Loucy (cell line): ENCODE measurements at regions not wholly inside any gene's neighbourhood (a gene's known extent, or its start where the extent isn't known, plus 50 kb on each side); places are given as distances from the start of the nearest gene placed in this dataset.

Source experiments
- CTCF ChIP-seq: fragments of 200-600 bp; sonication (generic); conservative IDR thresholded peaks from 2 replicates; pipeline ENCODE4 v1.5.1; 2014; ENCODE audit warnings: mild to moderate bottlenecking, antibody characterized with exemption, low read length
- EZH2phosphoT487 ChIP-seq: fragments of 200-600 bp; IDR thresholded peaks from 2 replicates; pipeline ENCODE4 v1.6.1; 2018; ENCODE audit warnings: antibody characterized with exemption, mild to moderate bottlenecking, moderate library complexity, borderline replicate concordance

- peak; percentile 34; the same call in 1 of the 2 replicates for TF ChIP-seq CTCF
- no peak for TF ChIP-seq EZH2phosphoT487
Measured at GRCh38 chr22:34105461-34106062, 185.3 kb upstream of the LARGE1 start.
